HG02870 (cell line): ENCODE measurements at regions not wholly inside any gene's neighbourhood (a gene's known extent, or its start where the extent isn't known, plus 50 kb on each side); places are given as distances from the start of the nearest gene placed in this dataset.

ENCODE experiments used
- ATAC-seq: cut with Tn5 transposase; IDR thresholded peaks from one replicate; pipeline ENCODE4 v1.9.1; 2021; ENCODE audit warnings: mild to moderate bottlenecking, moderate library complexity; ENCODE audit not compliant: unreplicated experiment

DNA sequence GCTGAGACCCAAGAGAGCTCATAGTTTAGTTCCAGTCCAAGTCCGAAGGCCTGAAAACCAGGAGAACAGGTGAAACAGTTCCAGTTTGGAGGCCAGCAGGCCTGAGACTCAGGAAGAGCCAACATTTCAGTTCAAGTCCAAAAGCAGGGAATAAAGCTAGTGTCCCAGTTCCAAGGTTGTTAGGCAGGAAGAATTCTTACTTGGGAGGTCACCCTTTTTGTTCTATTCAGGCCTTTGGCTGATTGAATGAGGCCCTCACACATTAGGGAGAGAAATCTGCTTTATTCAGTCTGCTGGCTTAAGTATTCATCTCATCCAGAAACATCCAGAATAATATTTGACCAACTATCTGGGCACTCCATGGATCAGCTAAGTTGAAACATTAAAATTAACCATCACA, 294.6 kb downstream of the PCNX1 start:
- ATAC-seq: no peak

DNA sequence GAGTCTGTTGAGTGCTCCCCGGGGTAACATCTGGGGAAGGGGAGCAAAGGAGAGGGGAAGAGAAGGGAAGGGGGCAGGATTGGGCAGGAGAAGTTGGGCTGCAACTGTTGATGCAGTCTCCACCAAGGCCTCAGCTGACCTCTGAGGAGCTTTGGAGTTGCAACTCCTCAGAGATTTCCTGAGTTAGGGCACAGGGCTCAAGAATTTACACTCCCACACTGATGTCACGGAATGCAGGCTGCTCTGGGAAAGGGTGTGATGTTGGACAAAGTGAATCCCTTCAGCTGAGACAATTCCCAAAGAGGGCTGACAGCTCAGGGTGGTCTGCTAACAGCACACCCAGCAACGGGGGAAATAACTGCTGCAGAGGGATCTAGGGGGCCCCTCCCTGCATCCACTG, 295.6 kb downstream of the PCNX1 start:
- no peak for ATAC-seq

DNA sequence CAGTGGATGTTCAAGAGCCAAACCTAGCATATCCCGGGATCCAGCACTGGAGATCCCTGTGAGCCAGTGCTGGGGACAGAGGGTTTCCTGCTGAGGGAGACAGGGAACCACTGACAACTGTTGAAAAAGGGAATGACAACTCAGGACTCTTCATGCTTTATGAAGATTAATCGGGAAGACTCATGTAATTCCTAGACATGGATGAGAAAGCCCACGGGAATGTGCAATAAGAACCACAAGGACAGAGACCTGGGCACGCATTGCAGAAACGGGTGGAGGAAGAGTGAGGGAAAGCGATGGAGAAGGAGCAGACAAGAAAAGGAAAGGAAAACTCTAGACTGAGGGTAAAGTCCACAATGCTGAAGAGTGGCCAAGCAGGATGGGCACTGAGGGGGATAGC, 296.0 kb downstream of the PCNX1 start:
- ATAC-seq: no peak

DNA sequence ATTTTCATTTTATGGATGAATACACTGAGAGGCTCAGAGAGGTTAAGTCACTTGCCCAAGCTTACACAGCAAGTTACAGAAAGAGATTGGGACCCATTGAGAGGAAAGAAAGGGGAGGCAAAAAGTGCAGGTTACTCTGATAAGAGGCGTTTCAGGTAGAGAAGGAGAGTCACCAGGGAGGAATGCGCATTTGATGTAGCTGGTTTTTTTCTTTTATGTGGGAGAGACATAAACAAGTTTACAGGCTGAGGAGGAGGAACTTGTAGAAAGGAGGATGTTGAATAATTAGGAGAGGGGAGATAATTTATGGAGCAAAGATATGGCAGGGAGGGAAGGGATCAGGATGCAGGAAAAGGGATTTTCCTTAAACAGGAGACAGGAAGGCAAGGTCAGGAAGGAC, 297.0 kb downstream of the PCNX1 start:
- no peak for ATAC-seq

DNA sequence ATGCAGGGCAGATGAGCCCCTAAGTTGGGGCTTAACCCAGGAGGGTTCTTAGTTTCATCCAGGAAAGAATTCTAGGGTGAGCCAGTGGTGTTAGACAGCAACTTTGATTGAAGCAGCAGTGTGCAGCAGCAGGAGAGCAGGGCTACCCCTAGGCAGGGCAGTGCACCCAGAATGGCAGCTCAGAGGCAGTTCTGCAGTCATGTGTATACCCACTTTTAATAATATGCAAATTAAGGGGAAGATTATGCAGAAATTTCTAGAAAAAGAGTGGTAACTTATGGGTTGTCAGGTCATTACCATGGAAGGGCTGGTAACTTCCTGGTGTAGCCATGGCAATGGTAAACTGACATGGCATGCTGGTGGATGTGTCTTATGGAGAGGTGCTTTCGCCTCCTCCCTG, 297.5 kb downstream of the PCNX1 start:
- ATAC-seq: no peak

DNA sequence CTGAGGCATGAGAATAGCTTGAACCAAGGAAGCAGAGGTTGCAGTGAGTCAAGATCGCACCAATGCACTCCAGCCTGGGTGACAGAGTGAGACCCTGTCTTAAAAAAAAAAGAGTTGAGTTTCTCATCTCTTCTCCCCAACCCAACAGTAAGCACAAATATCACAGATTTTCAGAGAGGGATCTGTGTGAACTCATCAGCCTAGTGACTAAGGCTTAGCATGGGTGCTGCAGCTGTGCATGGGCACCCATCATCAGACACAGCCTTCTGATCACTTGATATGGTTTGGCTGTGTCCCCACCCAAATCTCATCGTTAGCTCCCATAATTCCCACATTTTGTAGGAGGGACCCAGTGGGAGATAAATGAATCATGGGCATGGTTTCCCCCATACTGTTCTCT, 298.9 kb downstream of the PCNX1 start:
- no peak for ATAC-seq

DNA sequence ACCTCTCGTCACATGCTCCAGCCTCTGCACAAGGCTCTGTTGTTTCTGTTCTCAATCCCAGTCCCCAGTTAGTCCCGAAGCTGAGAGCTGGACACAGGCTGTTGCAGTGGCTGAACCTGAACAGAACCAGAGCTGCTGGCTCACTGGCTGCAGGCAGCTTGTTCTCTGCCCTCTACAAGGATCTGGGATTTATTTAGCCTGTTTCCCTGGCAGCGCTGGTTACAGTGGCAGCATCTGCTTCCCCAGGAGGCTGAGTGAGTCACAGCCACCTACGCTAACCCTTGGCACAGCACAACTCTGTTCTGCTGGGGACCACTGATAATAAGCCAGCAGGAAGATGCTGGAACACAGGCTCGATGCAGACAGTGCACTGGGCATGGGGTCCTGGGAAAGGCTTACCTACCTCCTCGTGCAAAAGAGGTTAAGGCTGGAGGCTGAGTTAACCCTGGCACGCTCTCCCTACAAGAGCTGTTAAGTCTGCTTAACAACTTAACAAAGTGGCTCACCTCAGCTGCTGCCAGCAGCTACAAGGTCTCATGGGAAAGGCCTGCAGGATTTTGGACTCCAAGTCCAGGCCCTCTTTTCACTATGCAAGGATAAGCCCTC, 299.6 kb downstream of the PCNX1 start:
- no peak for ATAC-seq

DNA sequence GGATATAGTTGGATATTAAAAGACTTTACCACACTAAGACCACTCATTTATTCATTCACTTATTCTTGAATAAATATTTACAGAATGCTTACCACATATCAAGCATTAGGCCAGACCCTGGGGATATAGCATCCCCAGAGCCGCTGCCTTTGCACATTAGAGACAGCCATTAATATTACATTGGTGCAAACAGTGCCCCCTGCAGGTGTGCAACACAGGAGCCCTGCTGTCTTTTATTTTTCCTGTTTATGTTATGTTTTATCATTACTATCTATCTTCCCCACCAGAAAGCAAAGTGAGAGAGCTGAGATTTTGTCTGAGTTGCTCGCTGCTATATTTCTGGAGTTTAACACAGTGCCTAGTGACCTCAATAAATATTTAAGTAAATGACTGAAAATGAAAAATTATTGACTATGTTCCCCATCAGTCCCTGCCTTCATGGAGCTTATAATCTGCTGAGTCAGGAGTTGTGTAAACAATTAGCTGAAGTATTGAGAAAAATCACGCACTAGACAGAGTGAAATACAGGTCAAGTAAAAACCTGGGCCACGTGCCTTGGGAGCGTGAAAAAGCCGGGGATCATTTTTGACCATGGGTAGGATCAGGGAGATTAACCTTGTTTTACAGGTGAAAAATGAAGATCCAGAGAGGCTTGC, 301.6 kb downstream of the PCNX1 start:
- no peak for ATAC-seq

DNA sequence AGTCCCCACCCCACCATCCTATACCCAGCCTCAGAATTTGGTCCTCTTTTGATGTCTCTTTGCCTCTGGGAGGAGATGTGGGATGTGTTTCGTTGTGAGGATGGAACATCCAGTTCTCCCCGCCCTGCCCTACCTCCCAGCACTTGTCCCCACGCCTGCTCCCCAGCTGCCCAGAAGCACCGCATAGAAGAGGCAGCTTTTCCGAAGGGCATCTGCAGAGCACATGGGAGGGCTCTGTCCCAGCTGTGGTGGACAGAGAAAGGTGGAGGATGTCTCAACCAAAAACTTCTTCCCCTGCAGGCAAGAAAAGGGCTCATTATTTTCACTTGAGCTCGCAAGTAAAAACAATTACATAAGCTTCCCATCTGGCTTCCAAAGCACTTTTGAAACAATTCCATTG, 302.6 kb downstream of the PCNX1 start:
- ATAC-seq: no peak

DNA sequence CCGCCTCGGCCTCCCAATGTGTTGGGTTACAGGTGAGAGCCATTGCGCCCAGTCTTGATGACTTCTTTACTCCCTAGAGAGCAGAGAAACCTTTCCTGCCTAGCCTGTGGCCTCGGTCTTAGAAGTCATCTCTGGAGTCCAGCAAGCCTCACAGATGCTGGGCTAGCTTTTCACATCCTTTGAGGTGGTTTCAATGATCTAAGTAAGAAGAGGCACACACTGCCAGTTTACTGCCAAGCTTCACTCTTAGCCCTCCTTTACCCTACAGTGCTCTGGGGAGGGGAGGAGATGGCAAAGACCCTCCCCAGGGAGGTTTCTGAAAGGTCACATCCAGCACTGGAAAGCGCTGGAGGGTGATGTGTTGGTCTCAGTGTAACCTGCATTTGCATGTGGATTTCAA, 304.8 kb downstream of the PCNX1 start:
- no peak for ATAC-seq

DNA sequence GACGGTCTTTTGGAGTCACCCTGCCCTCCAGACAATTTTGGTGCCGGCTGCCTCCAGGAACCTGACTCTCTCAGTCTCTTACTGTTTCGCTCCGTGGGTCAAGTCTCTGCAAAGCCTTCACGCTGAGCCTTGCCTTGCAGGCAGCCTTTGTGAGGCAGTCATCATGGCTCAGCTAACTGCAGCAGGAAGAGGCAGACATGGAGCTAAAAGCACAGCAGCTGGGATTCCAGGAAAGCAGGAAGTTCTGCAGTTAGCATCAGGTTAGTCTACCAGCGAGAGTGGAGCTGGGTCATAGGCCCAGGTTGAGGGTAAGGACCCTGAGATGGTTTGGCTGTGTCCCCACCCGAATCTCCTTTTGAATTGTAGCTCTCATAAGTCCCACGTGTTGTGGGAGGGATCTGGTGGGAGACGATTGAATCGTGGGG, 305.4 kb downstream of the PCNX1 start:
- ATAC-seq: no peak

DNA sequence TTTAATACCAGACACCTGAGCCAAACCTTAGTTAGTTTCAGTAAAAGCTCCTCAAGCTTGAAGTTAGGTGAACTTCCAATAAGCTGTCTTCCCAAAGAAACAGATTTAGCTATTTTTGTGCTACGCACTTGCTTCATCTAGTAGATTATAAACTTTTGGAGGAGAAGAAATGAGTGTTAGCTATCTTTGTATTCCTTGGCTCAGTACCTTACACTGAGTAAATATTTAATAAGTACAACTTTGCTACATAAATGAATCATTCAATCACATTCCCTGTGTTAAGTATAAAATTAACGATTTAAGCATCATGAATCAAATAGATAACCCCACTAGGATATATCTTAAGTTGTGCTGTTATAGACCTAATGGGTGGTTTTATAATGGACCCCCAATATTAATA, 307.0 kb downstream of the PCNX1 start:
- ATAC-seq: no peak

DNA sequence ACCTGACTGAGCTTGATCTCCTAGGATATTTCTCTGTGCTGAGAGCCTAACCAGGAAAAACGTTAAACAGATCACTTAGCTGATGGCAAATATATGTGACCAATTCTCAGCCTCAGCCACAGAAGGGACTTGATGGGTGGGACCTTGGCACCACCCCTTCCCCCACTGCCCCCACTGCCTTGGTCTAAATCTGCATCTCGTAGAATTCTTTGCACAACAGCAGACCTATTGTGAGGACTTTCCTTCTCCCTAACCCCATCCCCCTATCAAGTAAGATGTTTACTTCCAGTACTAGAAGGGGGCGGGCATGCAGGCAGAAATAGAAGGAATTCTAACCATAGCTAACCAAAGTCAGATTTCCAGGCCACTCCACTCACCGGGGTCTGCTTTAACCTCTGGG, 313.2 kb downstream of the PCNX1 start:
- ATAC-seq: no peak

DNA sequence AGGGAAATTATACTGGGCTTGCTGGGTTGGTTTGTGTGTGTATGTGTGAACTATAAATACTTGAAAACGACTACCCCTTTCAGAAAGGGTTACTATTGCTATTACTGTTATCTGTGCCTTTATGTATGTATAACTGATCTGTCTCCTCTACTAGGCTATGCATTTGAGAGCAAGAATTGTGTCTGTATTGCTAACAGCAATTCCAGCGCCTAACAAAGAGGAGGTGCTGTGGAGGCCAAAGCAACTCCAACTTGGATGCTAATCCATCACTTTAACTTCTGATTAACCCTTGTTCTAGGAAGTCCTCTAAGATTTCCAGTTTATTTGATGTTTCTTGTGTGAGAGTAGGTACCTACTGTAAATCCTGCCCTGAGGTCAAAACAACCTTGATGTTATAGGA, 313.9 kb downstream of the PCNX1 start:
- no peak for ATAC-seq

DNA sequence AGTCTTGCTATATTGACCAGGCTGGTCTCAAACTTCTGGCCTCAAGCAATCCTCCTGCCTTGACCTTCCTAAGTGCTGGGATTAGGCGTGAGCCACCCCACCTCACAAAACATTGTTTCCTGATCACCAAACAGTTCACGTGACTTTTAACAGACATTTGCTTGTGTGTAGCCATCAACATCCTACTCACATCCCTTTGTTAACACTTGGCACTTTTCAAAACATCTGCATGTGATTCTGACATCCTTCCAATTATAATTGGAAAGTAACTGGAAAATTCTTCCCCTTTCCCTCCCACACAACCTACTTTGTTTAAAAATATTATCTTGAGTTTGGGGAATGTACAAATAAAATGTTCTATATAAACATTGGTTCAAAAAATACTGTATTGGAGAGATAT, 317.9 kb downstream of the PCNX1 start:
- no peak for ATAC-seq

DNA sequence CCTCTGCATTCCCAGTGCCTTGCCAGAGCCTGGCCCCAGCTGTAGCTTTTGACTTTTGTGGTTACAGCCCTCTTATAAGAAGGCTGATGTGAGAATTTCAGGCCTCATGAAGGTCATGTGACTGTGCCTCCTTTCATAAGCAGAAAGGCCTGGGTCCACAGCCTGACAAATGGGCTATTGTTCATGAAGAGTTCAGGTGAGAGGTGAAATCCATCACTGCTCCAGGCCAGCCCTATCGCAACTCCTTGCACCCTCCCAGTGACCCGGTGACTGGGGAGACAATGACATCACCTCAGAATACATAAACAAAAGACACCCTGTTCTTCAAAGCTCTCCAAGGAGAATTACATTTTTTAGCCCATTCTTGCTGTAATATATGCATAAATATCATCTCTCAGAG, 321.5 kb downstream of the PCNX1 start:
- no peak for ATAC-seq

DNA sequence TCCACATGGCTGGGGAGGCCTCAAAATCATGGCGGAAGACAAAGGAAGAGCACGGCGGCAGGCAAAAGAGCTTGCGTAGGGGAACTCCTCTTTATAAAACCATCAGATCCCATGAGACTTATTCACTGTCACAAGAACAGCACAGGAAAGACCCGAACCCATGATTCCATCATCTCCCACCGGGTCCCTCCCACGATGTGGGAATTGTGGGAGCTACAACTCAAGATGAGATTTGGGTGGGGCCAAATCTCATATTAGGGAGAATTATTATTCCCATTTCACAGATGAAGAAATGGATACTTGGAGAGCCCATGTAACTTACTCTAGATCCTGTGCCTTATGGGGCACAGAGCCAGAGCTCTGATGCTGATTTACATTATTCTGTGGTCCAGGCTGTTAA, 322.6 kb downstream of the PCNX1 start:
- ATAC-seq: no peak

DNA sequence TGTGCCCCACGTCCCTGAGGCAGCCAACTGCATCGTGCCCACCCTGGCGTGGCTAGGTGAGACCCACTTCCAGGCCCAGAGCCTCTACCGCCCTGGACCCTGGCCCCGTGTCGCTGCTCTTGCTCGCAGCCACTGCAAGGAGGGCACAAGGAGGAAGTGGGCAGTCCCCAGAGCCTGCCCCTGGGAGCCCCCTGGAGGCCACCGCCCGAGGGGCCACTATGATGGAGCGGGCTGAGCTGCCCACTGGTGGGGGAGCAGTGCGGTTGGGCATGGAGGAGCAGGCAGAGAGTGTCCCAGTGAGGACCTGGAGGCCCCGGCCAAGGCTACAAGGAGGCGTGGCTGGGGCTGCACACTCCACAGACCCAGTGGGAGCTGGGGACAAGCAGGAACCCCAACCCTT, 323.6 kb downstream of the PCNX1 start:
- no peak for ATAC-seq

DNA sequence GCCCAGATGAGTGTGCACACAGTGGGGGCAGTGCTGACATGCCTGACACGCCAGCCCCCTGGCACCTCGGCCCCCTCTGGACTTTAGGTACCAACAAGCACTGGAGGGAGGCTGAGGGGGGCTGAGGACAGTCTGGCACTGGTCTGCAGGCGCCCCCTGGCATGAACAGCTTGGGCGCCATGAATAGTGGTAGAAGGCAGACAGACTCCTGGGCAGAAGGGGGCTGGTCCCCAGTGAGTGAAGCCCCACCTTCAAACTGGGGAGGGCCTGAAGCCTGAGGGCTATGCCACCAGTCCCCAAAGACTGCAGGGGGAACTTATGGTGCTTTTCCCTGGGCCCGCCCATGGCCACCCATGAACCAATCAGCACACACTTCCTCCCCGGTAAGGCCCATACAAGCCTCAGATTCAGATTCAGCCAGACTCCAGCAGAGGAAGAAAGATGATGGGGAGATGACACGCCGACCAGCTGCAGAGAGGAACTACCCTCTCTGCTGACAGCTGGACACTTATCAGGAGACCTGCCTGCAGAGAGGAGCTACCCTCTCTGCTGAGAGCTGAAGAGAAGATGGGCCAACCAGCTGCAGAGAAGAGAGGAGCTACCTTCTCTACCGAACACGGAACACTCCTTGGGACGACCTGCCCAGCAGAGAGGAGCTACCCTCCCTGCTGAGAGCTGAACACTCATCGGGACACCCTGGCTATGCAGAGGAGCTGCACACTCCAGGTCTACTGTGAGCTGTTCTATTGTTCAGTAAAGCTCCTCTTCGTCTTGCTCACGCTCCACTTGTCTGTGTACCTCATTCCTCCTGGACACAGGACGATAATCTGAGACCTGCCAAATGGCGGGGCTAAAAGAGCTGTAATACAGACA, 324.5 kb downstream of the PCNX1 start:
- ATAC-seq: no peak

DNA sequence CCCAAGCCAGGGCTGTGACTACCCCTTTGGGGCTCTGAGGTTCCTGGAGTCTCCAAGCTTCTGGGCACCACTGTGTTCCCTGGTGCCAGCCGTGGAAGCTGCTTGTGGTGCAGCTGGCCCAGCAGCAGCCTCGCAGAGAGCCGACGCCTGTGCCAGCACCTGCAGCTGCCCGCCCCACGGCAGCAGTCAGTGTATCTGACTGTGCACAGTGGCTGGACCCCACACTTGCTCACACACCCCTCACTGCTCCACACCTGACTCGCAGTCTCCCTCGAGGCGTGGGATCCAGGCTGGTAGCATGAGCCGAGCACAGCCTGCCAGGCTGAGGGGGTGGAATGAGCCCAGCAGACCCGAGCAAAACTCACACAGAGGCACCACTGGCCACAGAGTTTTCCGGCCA, 325.2 kb downstream of the PCNX1 start:
- ATAC-seq: no peak

DNA sequence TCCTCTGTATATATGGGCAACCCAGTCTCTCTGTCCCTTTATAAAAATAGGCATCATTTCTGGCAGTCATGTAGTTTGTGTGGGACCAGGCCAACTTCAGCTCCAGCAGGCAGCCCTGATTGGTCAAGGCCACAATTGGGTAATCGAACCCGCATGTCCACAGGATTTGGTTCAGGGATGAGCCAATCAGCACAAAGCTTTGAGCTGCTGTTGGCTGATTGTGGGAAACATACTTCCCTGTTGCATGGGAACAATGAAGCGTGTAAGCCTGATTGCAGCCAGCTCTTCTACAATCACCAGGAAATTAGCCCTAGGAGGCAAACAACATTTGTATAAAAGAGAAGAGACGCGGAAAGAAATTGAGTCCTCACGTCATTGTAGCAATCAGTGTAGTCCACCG, 328.6 kb downstream of the PCNX1 start:
- ATAC-seq: no peak

DNA sequence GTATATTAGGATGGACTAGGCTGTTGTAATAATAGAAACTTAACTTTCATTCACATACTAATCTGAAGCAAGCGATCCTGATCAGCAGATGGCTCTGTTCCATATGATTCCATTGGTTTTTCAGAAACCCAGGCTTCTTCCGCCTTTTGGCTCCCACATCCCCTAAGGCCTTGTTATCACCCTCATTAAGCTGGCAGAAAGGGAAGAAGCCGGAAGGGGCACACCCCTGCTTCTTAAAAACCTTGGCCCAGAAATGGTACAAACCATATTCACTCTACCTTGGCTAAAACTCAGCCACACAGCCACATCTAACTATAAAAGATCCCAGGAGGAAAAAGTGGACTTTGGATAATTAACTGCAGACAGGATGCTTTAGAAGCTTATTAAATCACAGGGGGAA, 329.2 kb downstream of the PCNX1 start:
- ATAC-seq: no peak
